22Rv1 (cell line): ENCODE measurements at regions not wholly inside any gene's neighbourhood (a gene's known extent, or its start where the extent isn't known, plus 50 kb on each side); places are given as distances from the start of the nearest gene placed in this dataset.

Experiments used
- H3K27ac ChIP-seq: fragments of 450-650 bp; 2 replicates; pipeline ENCODE4 v1.5.1; 2017
- CTCF ChIP-seq: fragments of 450-650 bp; IDR thresholded peaks from 2 replicates; pipeline ENCODE4 v1.5.1; 2017; ENCODE audit warnings: mild to moderate bottlenecking
- ZFX ChIP-seq: fragments of 450-650 bp; IDR thresholded peaks from 2 replicates; pipeline ENCODE4 v1.6.1; 2017; ENCODE audit warnings: antibody characterized with exemption, borderline replicate concordance

GRCh38 chrX:13123247-13123856 lies 78.9 kb upstream of the FAM9C start:
- TF ChIP-seq CTCF (no peak), ZFX (no peak)
- no peak overlapping the region for H3K27ac ChIP-seq

DNA sequence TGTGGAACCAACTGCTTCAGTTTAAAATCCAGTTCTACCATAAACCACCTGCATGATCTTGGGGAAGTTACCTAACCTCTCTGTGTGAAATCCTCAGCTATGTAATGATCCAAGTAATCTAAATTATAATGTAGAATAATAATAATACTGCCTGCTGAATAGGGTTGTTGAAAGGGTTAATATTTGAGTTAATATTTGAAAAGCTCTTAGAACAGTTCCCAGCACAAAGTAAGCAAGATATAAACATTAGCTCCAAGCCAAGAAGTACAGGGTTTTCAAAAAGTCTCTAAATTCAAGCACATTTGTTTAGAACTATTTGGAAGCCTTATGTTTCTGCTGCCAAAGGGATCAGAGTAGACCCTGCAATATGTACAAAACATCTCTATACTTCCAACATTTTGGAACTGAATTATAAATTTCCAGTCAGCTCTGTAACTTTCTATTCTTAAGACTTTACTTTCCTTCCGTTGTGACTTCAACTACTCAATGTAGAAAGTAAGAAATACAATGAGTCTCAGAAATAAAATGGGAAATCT lies 76.7 kb upstream of the FAM9C start:
- H3K27ac ChIP-seq, result no peak overlapping the region
- TF ChIP-seq CTCF (no peak), ZFX (no peak)

GRCh38 chrX:13120017-13120416 lies 75.6 kb upstream of the FAM9C start:
- H3K27ac ChIP-seq, result no peak overlapping the region
- TF ChIP-seq ZFX, result no peak
- no peak for TF ChIP-seq CTCF

DNA sequence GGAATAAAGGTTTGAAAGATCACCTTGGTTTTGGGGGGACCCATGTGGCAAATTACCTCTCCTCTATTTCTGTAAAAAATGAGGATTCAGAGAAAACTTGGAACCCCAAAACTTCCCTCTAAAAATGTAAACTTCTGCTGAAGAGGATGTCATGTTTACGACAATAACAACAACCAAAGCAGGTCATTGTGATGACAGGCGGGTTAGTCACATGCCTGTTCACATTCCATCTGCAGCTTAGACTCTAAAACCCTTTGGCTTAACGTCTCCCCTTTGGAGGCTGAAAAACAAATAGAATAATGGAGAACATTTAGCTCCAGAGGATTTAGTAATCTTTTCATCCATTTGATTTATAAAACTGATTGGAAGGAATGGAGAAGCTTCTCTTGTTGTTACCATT lies 75.0 kb upstream of the FAM9C start:
- TF ChIP-seq ZFX (no peak), CTCF (no peak)
- H3K27ac ChIP-seq, result no peak overlapping the region

DNA sequence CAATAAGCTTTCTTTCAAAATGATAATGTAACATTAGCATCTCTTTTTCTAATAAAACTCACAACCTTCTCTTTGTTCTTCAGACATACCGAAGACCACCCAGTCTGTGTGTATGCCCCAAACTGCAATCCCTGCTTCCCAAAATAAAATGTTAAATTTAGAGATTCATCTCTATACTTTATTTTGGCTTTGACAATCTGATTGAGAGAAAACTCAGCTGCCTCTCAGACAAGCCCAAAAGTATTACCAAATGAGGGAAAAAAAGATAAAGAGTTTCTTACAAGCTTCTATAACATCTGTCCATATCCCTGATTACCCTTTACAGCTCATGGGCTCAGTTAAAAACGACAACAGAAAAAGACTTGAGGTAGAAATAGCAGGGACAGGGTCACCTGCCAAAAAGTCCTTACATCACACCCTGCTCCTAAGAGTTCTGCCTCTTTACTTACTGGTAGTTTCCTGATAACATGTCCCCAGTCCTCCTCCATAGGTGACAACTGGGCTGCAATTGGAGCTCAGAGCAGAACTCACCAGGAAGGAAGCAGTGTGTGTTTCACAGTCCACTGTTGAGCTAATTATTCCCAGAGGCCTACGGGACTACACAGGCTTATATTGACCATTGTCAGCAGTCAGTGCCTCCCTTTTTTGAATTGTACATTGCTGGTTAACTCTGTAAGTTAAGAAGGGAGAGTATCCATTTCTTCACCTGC lies 70.9 kb upstream of the FAM9C start:
- TF ChIP-seq ZFX (no peak), CTCF (no peak)
- H3K27ac ChIP-seq, result no peak overlapping the region

DNA sequence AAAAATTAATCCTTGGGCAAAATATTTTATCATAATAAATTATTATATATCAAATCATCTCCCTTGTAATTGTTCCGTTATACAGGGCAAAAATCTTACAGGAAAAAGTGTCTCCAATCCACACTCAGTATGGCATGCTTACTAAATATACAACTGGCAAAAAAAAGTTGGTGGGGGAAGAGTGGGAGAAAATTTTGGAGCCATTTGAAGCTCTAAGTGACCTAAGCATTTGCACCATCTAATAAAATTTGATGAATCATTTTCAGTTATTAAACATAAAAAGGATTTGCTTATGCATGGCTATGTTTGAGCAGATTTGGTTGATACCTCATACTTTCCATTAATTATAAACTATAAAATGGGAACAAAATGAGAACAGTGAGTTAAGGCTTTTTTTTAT lies 68.1 kb upstream of the FAM9C start:
- no peak overlapping the region for H3K27ac ChIP-seq
- no peak for TF ChIP-seq ZFX
- no peak for TF ChIP-seq CTCF
